ENCODE measurements at regions not wholly inside any gene's neighbourhood (a gene's known extent, or its start where the extent isn't known, plus 50 kb on each side); places are given as distances from the start of the nearest gene placed in this dataset.

GRCh38 chr1:101290922-101291561, 54.2 kb downstream of the S1PR1 start:
- no peak for DNase-seq

- no peak for DNase-seq
Observed at GRCh38 chr1:101291562-101292380, 55.0 kb downstream of the S1PR1 start.

GRCh38 chr1:101293461-101294051, 56.7 kb downstream of the S1PR1 start:
- no peak for DNase-seq

- DNase-seq = no peak
Observed at GRCh38 chr1:101295209-101295608, 58.4 kb downstream of the S1PR1 start.

- DNase-seq = no peak
Observed at GRCh38 chr1:101298663-101299062, 61.8 kb downstream of the S1PR1 start.

GRCh38 chr1:101299141-101299540, 62.3 kb downstream of the S1PR1 start:
- no peak for DNase-seq

- DNase-seq = no peak
Observed at GRCh38 chr1:101299710-101300109, 62.9 kb downstream of the S1PR1 start.

- DNase-seq = no peak
Observed at GRCh38 chr1:101300916-101301315, 64.1 kb downstream of the S1PR1 start.

- no peak for DNase-seq
Observed at GRCh38 chr1:101301446-101302057, 64.7 kb downstream of the S1PR1 start.

- no peak for DNase-seq
Observed at GRCh38 chr1:101302831-101303511, 66.2 kb downstream of the S1PR1 start.

GRCh38 chr1:101307985-101308689, 71.3 kb downstream of the S1PR1 start:
- DNase-seq = no peak

GRCh38 chr1:101308935-101309333, 72.1 kb downstream of the S1PR1 start:
- DNase-seq = no peak

GRCh38 chr1:101309334-101310311, 72.8 kb downstream of the S1PR1 start:
- DNase-seq = peak; percentile 76

- DNase-seq = no peak
Observed at GRCh38 chr1:101310506-101310905, 73.7 kb downstream of the S1PR1 start.

GRCh38 chr1:101311146-101311920, 74.5 kb downstream of the S1PR1 start:
- no peak for DNase-seq

- DNase-seq = no peak
Observed at GRCh38 chr1:101312147-101312546, 75.3 kb downstream of the S1PR1 start.

- no peak for DNase-seq
Observed at GRCh38 chr1:101313356-101313755, 76.5 kb downstream of the S1PR1 start.

- DNase-seq = no peak
Observed at GRCh38 chr1:101314244-101314643, 77.4 kb downstream of the S1PR1 start.

- peak; percentile 25 for DNase-seq
Observed at GRCh38 chr1:101316256-101316655, 79.4 kb downstream of the S1PR1 start.

GRCh38 chr1:101316799-101317198, 80.0 kb downstream of the S1PR1 start:
- no peak for DNase-seq

All from tongue (tissue), 1 donor.